Ectodermal cell (in vitro differentiated cells): ENCODE measurements at regions not wholly inside any gene's neighbourhood (a gene's known extent, or its start where the extent isn't known, plus 50 kb on each side); places are given as distances from the start of the nearest gene placed in this dataset.
"Not testable (repeated sequence)": the region's sequence is repeated elsewhere in the genome, so short reads cannot be mapped to it uniquely, and the experiment has no call there.

Experiments used
- H3K27ac ChIP-seq: 2 replicates; pipeline ENCODE4 v1.7.0; 2013; ENCODE audit warnings: mild to moderate bottlenecking, low read depth, low read length; ENCODE audit not compliant: insufficient read depth, poor library complexity, severe bottlenecking
- H3K27me3 ChIP-seq: 2 replicates; pipeline ENCODE4 v1.7.0; 2013; ENCODE audit warnings: mild to moderate bottlenecking, low read length; ENCODE audit not compliant: insufficient read depth, control insufficient read depth, poor library complexity, severe bottlenecking
- H3K36me3 ChIP-seq: one replicate; pipeline ENCODE4 v1.7.0; 2013; ENCODE audit warnings: low read length; ENCODE audit not compliant: control insufficient read depth, insufficient read depth
- H3K4me1 ChIP-seq: one replicate; pipeline ENCODE4 v1.7.0; 2013; ENCODE audit warnings: low read length; ENCODE audit not compliant: control insufficient read depth, insufficient read depth
- H3K4me3 ChIP-seq: 2 replicates; pipeline ENCODE4 v1.7.0; 2013; ENCODE audit warnings: low read depth, low read length, control low read depth; ENCODE audit not compliant: insufficient read depth
- H3K9me3 ChIP-seq: 2 replicates; pipeline ENCODE4 v1.7.0; 2013; ENCODE audit warnings: mild to moderate bottlenecking, low read length, moderate library complexity; ENCODE audit not compliant: control insufficient read depth
- WGBS, 2 experiments: methylation state at CpG; one replicate each; pipeline ENCODE4 v1.1.7; 2013; ENCODE audit warnings: missing lambda C conversion rate in 2 of 2; 5-methylcytosine and 5-hydroxymethylcytosine counted together

DNA sequence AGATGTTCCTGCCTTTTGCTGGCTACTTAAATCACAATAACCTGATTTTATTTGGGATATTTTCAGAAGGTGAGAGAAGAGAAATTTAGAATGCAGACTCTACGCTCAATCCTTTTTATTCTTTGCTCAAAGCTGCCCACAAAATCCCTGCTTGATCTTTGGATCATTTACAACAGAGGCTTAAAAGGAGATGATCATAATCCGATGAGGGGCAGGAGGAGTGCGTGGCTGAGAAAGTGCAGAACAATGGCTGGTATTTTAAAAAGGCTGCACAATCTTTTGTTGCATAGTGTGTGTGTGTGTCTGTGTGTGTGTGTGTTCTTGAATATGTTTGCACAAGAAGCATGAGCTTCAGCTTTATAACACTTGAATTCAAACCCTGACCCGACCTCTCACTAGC, 256.3 kb upstream of the MYT1L start:
- H3K27me3 ChIP-seq, result no peaks in the 10 kb centered on the region
- peaks cover 4% of the 10 kb centered on the region for H3K4me1 ChIP-seq
- H3K27ac ChIP-seq, result no peak overlapping the region
- no peaks in the 10 kb centered on the region for H3K9me3 ChIP-seq
- H3K4me3 ChIP-seq, result no peak overlapping the region
- 88 to 92% methylated on average over 4 of the region's 4 CpGs for WGBS, 2 experiments
- no peaks in the 10 kb centered on the region for H3K36me3 ChIP-seq

DNA sequence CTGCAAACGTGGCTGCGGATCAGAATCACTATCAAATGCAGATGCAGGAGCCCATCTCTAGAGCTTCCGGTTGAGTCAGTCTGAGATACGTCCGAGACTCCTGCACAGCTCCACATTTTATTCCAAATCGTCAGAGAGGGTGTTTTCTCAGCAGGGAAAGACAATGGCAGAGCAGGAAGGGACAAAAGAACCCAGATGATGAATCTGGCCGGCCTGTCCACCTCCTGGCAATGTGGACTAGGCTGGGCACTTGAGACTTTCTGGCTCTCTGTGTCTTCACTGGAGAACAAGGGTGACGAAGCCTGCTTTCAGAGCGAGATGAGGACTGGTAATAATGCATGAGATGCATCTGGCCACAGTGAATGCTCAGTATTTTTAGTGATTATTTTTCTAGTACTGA, 255.9 kb upstream of the MYT1L start:
- no peaks in the 10 kb centered on the region for H3K36me3 ChIP-seq
- no peak overlapping the region for H3K27ac ChIP-seq
- 93 to 94% methylated on average over 9 of the region's 9 CpGs for WGBS, 2 experiments
- no peaks in the 10 kb centered on the region for H3K9me3 ChIP-seq
- H3K4me1 ChIP-seq, result peaks cover 4% of the 10 kb centered on the region
- no peak overlapping the region for H3K4me3 ChIP-seq
- H3K27me3 ChIP-seq, result no peaks in the 10 kb centered on the region

DNA sequence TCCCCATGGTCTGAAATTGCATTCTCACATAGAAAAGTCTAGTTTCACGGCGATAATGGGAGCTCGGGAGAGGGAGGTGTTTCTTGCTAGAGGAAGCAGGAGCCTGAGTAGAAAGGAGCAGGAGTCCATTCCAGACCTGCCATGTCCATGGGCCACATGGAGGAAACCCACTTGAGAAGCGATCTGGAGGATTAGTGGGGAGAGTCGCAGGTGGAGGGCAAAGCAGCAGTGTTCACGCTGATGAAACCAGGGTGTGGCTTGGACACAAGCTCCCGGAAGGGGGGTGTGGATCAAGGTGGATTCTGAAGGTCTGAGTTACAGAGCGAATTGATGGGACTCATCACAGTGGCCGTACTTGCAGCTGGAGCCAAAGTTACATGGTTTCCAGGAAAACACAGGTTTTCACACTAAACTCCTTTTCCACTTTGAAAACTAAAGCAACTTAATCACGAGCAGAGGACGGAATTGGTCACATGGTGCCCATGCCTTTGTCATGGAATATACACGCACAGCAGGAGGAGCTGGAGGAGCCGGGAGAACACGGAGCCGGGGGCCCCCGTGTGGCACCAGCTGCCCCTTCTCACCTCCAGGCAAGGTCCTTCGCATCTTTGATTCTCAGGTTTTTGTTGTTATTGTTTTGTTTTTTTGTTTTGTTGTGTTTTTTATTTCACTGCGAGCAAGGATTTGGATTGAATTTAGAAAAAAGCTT, 255.1 kb upstream of the MYT1L start:
- Histone ChIP-seq H3K36me3 (no peaks in the 10 kb centered on the region), H3K9me3 (no peaks in the 10 kb centered on the region), H3K4me1 (peaks cover 4% of the 10 kb centered on the region), H3K4me3 (no peak overlapping the region), H3K27ac (no peak overlapping the region), H3K27me3 (no peaks in the 10 kb centered on the region)
- WGBS, 2 experiments, result 81 to 84% methylated on average over 17 of the region's 18 CpGs

DNA sequence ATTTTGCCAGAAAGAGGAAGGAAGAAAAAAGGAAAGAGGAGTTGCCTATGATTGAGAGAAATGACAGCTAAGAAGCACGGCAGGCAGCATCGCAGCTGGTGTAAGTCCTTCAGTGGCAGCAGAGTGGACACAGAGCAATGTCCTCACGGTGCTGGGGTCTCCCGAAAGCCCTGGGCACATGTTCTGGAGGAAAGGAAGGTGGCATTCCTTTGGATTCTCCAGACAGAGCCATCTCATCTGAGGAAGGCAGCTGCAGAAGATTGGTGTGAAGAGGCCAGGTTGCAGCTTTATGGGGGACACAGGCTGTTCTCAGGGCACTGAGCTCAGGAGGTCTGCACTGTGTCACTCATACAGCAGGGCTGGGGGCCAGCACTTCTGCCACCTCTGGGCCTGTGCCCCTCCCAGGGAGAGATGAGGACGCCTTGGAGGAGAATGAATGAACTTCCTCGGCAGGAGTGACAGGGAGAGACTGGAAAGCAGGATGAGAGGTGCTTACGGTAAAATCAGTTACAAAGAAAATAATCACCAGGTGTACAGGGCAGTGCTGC, 252.0 kb upstream of the MYT1L start:
- Histone ChIP-seq H3K27me3 (no peaks in the 10 kb centered on the region), H3K27ac (no peak overlapping the region), H3K4me1 (peaks cover 4% of the 10 kb centered on the region), H3K36me3 (no peaks in the 10 kb centered on the region), H3K4me3 (no peak overlapping the region), H3K9me3 (no peaks in the 10 kb centered on the region)
- 93 to 94% methylated on average over 7 of the region's 7 CpGs for WGBS, 2 experiments

DNA sequence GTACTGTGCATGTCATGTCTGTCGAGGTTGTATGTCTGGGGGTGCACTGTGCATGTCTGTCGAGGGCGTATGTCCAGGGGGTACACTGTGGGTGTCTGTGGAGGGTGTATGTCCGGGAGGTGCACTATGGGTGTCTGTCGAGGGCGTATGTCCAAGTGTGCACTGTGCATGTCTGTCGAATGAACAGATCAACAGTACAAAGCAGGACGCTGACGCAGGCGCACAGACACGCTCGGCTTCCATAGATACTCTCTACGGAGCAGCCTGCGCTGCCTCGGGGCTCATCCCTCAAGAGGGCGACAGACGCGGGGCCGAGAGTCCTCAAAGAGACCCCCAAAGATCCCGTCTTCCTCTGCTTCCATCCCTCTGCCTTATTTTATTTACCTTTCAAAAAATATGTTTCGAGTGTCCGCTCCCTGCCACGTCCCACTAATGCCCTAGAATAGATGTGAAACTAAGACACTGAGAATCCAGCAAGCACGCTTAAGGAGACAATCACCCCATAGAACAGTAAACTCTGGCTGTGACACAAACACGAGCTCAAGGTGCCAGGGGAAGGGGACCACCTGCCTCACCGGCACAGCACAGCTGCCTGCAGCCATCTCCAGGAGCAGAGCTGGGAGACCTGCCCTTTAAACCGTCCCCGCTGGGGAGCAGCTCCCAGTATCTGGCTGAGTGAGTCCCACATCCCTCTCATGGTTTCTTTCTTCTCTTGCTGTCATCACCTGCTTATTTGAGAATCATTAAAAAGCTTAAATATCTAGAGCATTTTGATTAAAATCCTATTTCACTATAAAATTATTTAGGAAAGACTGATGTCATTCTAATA, 250.5 kb upstream of the MYT1L start:
- 88 to 90% methylated on average over 28 of the region's 28 CpGs for WGBS, 2 experiments
- Histone ChIP-seq H3K9me3 (no peaks in the 10 kb centered on the region), H3K4me3 (no peak overlapping the region), H3K36me3 (no peaks in the 10 kb centered on the region), H3K4me1 (no peaks in the 10 kb centered on the region), H3K27me3 (no peaks in the 10 kb centered on the region), H3K27ac (no peak overlapping the region)

DNA sequence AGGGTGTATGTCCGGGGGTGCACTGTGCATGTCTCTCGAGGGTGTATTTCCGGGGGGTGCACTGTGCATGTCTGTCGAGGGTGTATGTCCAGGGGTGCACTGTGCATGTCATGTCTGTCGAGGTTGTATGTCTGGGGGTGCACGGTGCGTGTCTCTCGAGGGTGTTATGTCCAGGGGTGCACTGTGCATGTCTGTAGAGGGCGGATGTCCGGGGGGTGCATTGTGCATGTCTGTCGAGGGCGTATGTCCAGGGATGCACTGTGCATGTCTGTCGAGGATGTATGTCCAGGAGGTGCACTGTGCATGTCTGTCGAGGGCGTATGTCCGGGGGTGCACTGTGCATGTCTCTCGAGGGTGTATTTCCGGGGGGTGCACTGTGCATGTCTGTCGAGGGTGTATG, 249.8 kb upstream of the MYT1L start:
- not testable (repeated sequence) for H3K27me3 ChIP-seq, H3K4me3 ChIP-seq, H3K4me1 ChIP-seq, H3K36me3 ChIP-seq, H3K9me3 ChIP-seq, H3K27ac ChIP-seq
- 96 to 98% methylated on average over 19 of the region's 19 CpGs for WGBS, 2 experiments

DNA sequence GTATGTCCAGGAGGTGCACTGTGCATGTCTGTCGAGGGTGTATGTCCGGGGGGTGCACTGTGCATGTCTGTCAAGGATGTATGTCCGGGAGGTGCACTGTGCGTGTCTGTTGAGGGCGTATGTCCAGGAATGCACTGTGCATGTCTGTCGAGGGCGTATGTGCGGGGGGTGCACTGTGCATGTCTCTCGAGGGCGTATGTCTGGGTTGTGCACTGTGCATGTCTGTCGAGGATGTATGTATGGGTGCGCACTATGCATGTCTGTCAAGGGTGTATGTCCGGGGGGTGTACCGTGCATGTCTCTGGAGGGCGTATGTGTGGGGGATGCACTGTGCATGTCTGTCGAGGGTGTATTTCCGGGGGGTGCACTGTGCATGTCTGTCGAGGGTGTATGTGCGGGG, 249.3 kb upstream of the MYT1L start:
- Histone ChIP-seq H3K27ac (no peak overlapping the region), H3K36me3 (no peaks in the 10 kb centered on the region), H3K27me3 (no peaks in the 10 kb centered on the region), H3K9me3 (no peaks in the 10 kb centered on the region), H3K4me1 (no peaks in the 10 kb centered on the region), H3K4me3 (no peak overlapping the region)
- WGBS, 2 experiments, result 90 to 91% methylated on average over 19 of the region's 19 CpGs

DNA sequence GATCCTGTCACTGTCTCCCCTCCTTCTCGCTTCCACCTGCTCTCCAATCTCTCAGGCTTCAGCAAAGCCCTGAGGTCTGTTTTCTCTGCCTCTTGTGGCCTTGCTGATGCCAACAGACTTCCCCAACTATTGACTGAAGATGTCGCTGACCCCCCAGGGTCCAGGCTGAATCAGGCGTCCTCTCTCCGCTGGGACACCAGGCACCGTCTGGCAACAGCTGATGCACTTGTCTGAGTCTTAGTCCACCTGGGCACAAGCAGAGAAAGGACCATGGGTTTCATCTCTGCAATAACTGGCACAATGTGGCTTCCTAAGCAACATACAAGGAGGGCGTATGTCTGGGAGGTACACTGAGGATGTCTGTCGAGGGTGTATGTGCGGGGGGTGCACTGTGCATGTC, 248.7 kb upstream of the MYT1L start:
- H3K27ac ChIP-seq, result no peak overlapping the region
- no peak overlapping the region for H3K4me3 ChIP-seq
- no peaks in the 10 kb centered on the region for H3K9me3 ChIP-seq
- no peaks in the 10 kb centered on the region for H3K27me3 ChIP-seq
- no peaks in the 10 kb centered on the region for H3K36me3 ChIP-seq
- H3K4me1 ChIP-seq, result no peaks in the 10 kb centered on the region
- WGBS, 2 experiments, result 79% methylated on average over 8 of the region's 8 CpGs

DNA sequence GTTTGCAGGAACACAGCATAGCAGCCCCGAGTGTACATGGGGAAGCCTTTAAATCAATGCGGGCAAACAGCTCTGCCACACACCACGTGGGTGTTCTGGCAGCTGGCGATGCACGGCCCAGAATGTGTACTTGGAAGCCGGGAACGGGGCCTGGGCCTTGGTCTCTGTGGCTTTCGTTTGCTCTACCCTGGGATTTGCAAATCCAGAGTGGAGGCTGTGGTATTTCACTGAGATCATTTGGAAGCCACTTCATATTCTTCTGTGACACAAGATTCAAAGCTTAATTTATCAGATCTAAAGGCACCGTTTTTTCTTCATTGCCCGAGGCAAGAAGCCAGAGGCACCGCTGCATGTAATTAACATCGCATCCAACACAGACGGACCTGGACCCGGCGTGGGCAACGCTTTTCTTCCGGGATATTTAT, 246.3 kb upstream of the MYT1L start:
- H3K4me1 ChIP-seq, result no peaks in the 10 kb centered on the region
- no peaks in the 10 kb centered on the region for H3K9me3 ChIP-seq
- H3K4me3 ChIP-seq, result no peak overlapping the region
- 87 to 93% methylated on average over 15 to 17 of the region's 17 CpGs for WGBS, 2 experiments
- H3K27me3 ChIP-seq, result no peaks in the 10 kb centered on the region
- no peaks in the 10 kb centered on the region for H3K36me3 ChIP-seq
- H3K27ac ChIP-seq, result no peak overlapping the region

DNA sequence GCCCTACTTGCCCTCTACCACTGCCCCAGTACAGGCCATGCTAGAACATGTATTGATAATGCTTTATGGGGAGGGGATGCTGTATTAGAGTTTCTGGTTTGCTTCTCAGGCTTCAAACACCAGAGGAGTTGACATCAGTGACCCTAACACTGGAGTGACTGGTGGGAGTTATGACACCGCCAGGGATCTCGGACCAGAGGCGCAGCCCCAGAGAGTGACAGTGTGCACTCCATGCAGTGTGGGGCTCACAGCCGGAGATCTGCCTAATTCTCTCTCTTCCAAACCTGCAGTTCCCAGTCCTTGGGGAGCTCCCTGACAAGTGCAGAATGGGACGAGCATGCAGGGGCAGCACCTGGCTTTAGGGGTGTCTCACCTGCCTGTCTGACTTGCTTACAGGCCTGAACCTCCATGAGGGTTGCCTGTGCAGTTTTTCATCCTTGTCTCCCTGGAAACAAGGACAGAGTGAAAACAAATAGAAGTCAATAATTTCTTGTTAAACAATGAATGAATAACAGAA, 244.9 kb upstream of the MYT1L start:
- Histone ChIP-seq H3K9me3 (no peaks in the 10 kb centered on the region), H3K36me3 (no peaks in the 10 kb centered on the region), H3K4me1 (peaks cover 4% of the 10 kb centered on the region), H3K27me3 (no peaks in the 10 kb centered on the region), H3K27ac (no peak overlapping the region), H3K4me3 (no peak overlapping the region)
- 93 to 94% methylated on average over 5 of the region's 5 CpGs for WGBS, 2 experiments
